ENCODE measurements at regions not wholly inside any gene's neighbourhood (a gene's known extent, or its start where the extent isn't known, plus 50 kb on each side); places are given as distances from the start of the nearest gene placed in this dataset.

GRCh38 chr7:27409776-27410175 lies 167.2 kb downstream of the EVX1 start:
- Histone ChIP-seq H3K36me3 (replicated peaks in 1 of 2) (no peaks in the 10 kb centered on the region), H3K4me3 (no peak overlapping the region), H3K4me1 (replicated peaks in 1 of 2) (no peaks in the 10 kb centered on the region), H3K27ac (no peak overlapping the region), H3K27me3 (no peaks in the 10 kb centered on the region), H3K9me3 (replicated peaks in 1 of 3) (no peaks in the 10 kb centered on the region)
- DNase-seq: no peak
- intact Hi-C loops (cut with DNase I): no loop called here
- 44 to 61% (median 53%) methylated on average over 2 of the region's 2 CpGs for WGBS, 4 donors
- no peak for TF ChIP-seq CTCF (IDR thresholded peaks at IDR 0.05)
- TF ChIP-seq POLR2A (IDR thresholded peaks at IDR 0.05): no peak

- H3K27me3 ChIP-seq: no peaks in the 10 kb centered on the region
- WGBS, 4 donors: 67 to 95% (median 78%) methylated on average over 5 of the region's 5 CpGs
- intact Hi-C loops (cut with DNase I): no loop called here
- no peaks in the 10 kb centered on the region for H3K36me3 ChIP-seq (replicated peaks in 1 of 2)
- no peak overlapping the region for H3K27ac ChIP-seq
- H3K4me1 ChIP-seq (replicated peaks in 1 of 2): no peaks in the 10 kb centered on the region
- TF ChIP-seq POLR2A (IDR thresholded peaks at IDR 0.05) (no peak), CTCF (IDR thresholded peaks at IDR 0.05) (no peak)
- no peaks in the 10 kb centered on the region for H3K9me3 ChIP-seq (replicated peaks in 1 of 3)
- H3K4me3 ChIP-seq: no peak overlapping the region
- no peak for DNase-seq
Measured at GRCh38 chr7:27410812-27411544, 168.4 kb downstream of the EVX1 start.

- no peaks in the 10 kb centered on the region for H3K9me3 ChIP-seq (replicated peaks in 1 of 3)
- H3K27me3 ChIP-seq: no peaks in the 10 kb centered on the region
- no peaks in the 10 kb centered on the region for H3K36me3 ChIP-seq (replicated peaks in 1 of 2)
- H3K4me3 ChIP-seq: no peak overlapping the region
- 88 to 91% (median 89%) methylated on average over 7 of the region's 7 CpGs for WGBS, 4 donors
- H3K27ac ChIP-seq: no peak overlapping the region
- DNase-seq: no peak
- intact Hi-C loops (cut with DNase I): no loop called here
- no peaks in the 10 kb centered on the region for H3K4me1 ChIP-seq (replicated peaks in 1 of 2)
- TF ChIP-seq POLR2A (IDR thresholded peaks at IDR 0.05): no peak
- no peak for TF ChIP-seq CTCF (IDR thresholded peaks at IDR 0.05)
Measured at GRCh38 chr7:27412164-27412563, 169.6 kb downstream of the EVX1 start.

- Histone ChIP-seq H3K9me3 (replicated peaks in 1 of 3) (no peaks in the 10 kb centered on the region), H3K27ac (no peak overlapping the region), H3K4me1 (replicated peaks in 1 of 2) (no peaks in the 10 kb centered on the region), H3K36me3 (replicated peaks in 1 of 2) (no peaks in the 10 kb centered on the region), H3K4me3 (no peak overlapping the region), H3K27me3 (no peaks in the 10 kb centered on the region)
- WGBS, 4 donors: 37 to 52% (median 43%) methylated on average over 3 of the region's 3 CpGs
- no peak for DNase-seq
- TF ChIP-seq POLR2A (IDR thresholded peaks at IDR 0.05) (no peak), CTCF (IDR thresholded peaks at IDR 0.05) (no peak)
- intact Hi-C loops (cut with DNase I): no loop called here
Measured at GRCh38 chr7:27418541-27418940, 175.9 kb downstream of the EVX1 start.

Measured in adrenal gland (tissue), 9 donors.